Suprapubic skin (tissue), 3 donors: ENCODE measurements at regions not wholly inside any gene's neighbourhood (a gene's known extent, or its start where the extent isn't known, plus 50 kb on each side); places are given as distances from the start of the nearest gene placed in this dataset.

Source experiments
- CTCF ChIP-seq, 2 donors: fragments of 200-600 bp in 1 of 2; fragments of 450-650 bp in 1 of 2; sonication (generic) in 1 of 2; IDR thresholded peaks; one replicate each; pipeline ENCODE4 v1.5.1; 2016 to 2019; ENCODE audit warnings: antibody characterized with exemption in 2 of 2, mild to moderate bottlenecking in 1 of 2, moderate library complexity in 1 of 2
- POLR2AphosphoS5 ChIP-seq, 3 donors: sonication (generic); formaldehyde crosslinking; IDR thresholded peaks; one replicate each; pipeline ENCODE4 v1.6.1; 2017; ENCODE audit warnings: antibody characterized with exemption in 3 of 3

- TF ChIP-seq CTCF (IDR thresholded peaks at IDR 0.05) = no peak
- TF ChIP-seq POLR2AphosphoS5 (IDR thresholded peaks at IDR 0.05) = no peak
Observed at GRCh38 chr2:122713800-122714199, 958.3 kb downstream of the TSN start.
